GDM1 (cell line): ENCODE measurements at regions not wholly inside any gene's neighbourhood (a gene's known extent, or its start where the extent isn't known, plus 50 kb on each side); places are given as distances from the start of the nearest gene placed in this dataset.

ENCODE experiments used
- DNase-seq: peaks from one replicate; lab custom pipeline; 2025; lab: John Stamatoyannopoulos, UW

DNA sequence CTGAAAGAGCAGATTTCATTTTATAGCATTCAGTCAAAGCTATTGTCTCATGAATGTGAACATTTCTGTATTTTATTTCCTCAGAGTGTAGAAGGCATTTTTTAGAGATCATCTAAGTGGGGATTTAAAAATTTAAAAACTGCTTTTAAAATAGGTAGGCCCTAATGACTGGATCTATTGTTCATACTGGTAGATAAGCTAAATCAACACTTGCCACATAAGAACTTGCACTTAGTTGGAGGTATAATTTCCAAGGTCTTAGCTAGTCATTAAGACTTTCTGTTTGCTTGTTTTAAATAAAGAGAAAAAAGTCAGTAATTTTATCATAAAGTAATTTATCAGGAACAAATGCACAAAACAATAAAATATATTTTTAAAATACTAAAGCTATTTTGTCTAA, 75.2 kb upstream of the LMO3 start:
- DNase-seq, result no peak

DNA sequence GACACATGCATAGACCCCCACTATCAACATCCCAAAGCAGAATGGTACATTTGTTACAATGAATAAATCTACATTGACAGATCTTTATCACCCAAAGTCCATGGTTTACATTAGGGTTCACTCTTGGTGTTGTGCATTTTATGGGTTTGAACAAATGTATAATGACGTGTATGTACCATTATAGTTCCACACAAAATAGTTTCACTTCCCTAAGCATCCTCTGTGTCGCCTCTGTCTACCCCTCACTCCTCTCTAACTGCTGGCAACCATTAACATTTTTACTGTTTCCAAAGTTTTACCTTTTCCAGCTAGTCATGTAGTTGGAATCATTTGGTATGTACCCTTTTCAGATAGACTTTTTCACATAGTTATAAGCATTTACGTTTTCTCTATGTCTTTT, 69.5 kb upstream of the LMO3 start:
- no peak for DNase-seq

DNA sequence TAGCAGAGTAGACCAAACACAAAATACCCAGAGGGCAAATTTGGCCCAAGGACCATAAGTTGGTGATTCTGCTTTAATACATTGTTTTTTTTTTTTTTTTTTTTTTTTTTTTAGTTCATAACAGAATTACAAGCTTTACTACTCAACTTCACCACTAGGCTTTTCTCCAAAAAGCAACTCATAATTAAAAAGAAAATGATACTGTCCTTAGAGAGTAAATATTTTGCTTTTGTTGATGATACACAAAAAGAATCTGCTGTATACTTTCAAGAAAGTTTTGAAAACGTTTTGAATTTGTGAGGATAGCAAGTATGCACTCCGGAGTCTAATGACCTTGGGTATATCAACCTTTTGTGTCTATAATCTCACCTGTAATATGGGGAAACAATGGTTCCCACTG, 68.9 kb upstream of the LMO3 start:
- DNase-seq, result no peak

DNA sequence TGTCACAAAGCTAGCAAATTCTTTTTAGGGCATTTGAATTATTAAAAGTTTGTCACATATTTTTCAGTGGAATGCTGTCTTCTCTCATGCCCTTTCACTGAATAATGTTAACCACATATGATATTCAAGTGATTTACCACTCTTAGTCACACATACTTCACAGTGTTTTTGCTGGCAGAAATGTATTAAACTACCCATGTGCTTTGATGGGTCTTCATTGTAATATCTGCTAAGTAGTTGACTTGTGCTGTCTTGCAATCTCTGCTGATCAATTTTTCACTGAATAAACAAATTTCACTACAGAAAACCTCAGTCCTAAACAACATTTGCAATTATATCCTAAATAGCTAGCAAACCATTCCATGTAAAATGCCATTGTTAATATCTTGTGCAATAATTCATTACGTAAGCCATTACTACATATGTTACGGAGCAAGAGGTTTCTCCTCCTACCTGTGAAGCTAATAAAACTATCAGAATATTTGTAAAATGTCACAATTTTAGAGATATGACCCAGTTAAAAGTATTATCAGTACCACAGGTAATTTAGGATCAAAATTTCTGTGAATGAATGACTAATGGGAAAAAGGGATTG, 64.6 kb upstream of the LMO3 start:
- no peak for DNase-seq

DNA sequence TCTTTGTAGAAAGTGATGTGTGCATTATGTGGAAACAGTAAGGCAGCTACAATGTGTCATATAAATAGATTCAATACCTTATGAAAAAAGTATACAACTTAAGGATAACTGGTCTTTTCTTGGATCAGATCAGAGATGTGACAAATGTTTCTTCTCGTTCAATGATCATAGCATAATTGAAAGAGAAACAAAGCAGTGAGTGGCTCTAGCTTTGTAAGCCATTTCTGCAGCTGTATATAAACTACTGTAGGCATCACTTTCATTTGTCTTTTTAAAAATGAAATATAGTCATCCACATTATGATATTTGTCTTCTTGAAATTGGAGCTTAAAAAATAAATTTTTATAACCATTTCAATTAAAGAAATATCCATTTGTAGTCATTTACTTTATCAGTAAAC, 63.8 kb upstream of the LMO3 start:
- no peak for DNase-seq

DNA sequence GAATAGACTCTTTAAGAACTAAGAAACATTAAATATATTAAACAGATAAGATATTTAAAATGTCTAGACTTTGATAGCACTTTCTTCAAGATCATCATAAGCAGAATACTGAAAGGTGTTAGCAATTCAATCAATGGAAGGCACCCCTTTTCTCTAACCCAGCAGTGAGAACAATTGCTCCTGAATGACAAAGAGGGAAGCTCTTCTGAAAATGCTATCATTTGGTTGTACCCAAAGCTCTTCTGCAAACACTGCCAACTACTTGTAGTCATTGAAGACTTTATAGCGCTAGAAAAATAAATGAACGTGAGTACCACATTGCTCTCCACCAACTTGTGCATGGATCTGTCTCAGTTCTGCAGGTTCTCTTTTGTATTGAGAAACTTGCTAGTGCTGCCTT, 62.2 kb upstream of the LMO3 start:
- DNase-seq, result no peak

DNA sequence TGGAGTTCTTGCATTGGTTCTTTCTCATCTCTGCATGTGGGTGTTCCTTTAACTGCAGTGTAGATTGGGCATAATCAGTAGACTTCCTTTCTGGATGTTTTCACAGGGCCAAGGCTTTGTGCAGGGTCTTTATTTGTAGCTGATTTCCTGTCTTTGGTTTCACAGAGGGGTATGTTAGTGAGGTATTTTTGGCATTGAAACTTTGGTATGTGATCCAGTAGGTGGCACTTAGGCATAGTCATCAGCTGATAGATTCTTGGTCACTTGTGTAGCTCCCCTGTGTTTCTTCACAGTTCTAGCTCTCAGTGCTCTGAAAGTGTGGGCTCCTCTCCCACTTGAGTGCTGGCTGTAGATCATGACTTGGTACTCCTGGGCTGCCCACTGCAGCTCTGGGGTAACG, 52.7 kb upstream of the LMO3 start:
- DNase-seq, result no peak
